ENCODE measurements at regions not wholly inside any gene's neighbourhood (a gene's known extent, or its start where the extent isn't known, plus 50 kb on each side); places are given as distances from the start of the nearest gene placed in this dataset.
A peak's percentile ranks its signal among the peaks of the same experiment; 100 is the strongest.

- no peaks in the 10 kb centered on the region for H3K36me3 Mint-ChIP-seq (ENCODE audit: unreplicated experiment)
- H3K4me1 Mint-ChIP-seq (ENCODE audit: low read depth, unreplicated experiment): peaks cover 6% of the 10 kb centered on the region
- H3K4me3 Mint-ChIP-seq (ENCODE audit: unreplicated experiment): no peak overlapping the region
- H3K27me3 Mint-ChIP-seq (ENCODE audit: unreplicated experiment): no peaks in the 10 kb centered on the region
- no peak for TF ChIP-seq CTCF (IDR thresholded peaks at IDR 0.05; ENCODE audit: partially characterized antibody, unreplicated experiment)
- no peak for DNase-seq
- H3K27ac Mint-ChIP-seq (ENCODE audit: unreplicated experiment): no peak overlapping the region
- peaks cover 6% of the 10 kb centered on the region for H3K9me3 Mint-ChIP-seq (ENCODE audit: unreplicated experiment)
Measured at GRCh38 chr20:47417245-47418068, 61.0 kb upstream of the ZMYND8 start.

GRCh38 chr20:47418069-47418757 is 61.7 kb upstream of the ZMYND8 start:
- Mint-ChIP-seq H3K4me3 (ENCODE audit: unreplicated experiment) (no peak overlapping the region), H3K27me3 (ENCODE audit: unreplicated experiment) (no peaks in the 10 kb centered on the region)
- TF ChIP-seq CTCF (IDR thresholded peaks at IDR 0.05; ENCODE audit: partially characterized antibody, unreplicated experiment): no peak

GRCh38 chr20:47419953-47420514 is 63.5 kb upstream of the ZMYND8 start:
- H3K27ac Mint-ChIP-seq (ENCODE audit: unreplicated experiment): peak overlapping the region; percentile 89
- no peak overlapping the region for H3K4me3 Mint-ChIP-seq (ENCODE audit: unreplicated experiment)
- no peaks in the 10 kb centered on the region for H3K27me3 Mint-ChIP-seq (ENCODE audit: unreplicated experiment)
- TF ChIP-seq CTCF (IDR thresholded peaks at IDR 0.05; ENCODE audit: partially characterized antibody, unreplicated experiment): no peak
- H3K4me1 Mint-ChIP-seq (ENCODE audit: low read depth, unreplicated experiment): peaks cover 6% of the 10 kb centered on the region
- H3K9me3 Mint-ChIP-seq (ENCODE audit: unreplicated experiment): peaks cover 4% of the 10 kb centered on the region
- DNase-seq: peak; percentile 21
- no peaks in the 10 kb centered on the region for H3K36me3 Mint-ChIP-seq (ENCODE audit: unreplicated experiment)

More at GRCh38 chr20:47418069-47418757, 61.7 kb upstream of the ZMYND8 start:
- H3K27ac Mint-ChIP-seq (ENCODE audit: unreplicated experiment): no peak overlapping the region
- H3K36me3 Mint-ChIP-seq (ENCODE audit: unreplicated experiment): no peaks in the 10 kb centered on the region
- H3K9me3 Mint-ChIP-seq (ENCODE audit: unreplicated experiment): peaks cover 6% of the 10 kb centered on the region
- no peak for DNase-seq
- peaks cover 6% of the 10 kb centered on the region for H3K4me1 Mint-ChIP-seq (ENCODE audit: low read depth, unreplicated experiment)

- no peaks in the 10 kb centered on the region for H3K27me3 Mint-ChIP-seq (ENCODE audit: unreplicated experiment)
- TF ChIP-seq CTCF (IDR thresholded peaks at IDR 0.05; ENCODE audit: partially characterized antibody, unreplicated experiment): no peak
- no peak overlapping the region for H3K4me3 Mint-ChIP-seq (ENCODE audit: unreplicated experiment)
- H3K36me3 Mint-ChIP-seq (ENCODE audit: unreplicated experiment): no peaks in the 10 kb centered on the region
- H3K4me1 Mint-ChIP-seq (ENCODE audit: low read depth, unreplicated experiment): peaks cover 4% of the 10 kb centered on the region
- DNase-seq: no peak
- no peak overlapping the region for H3K27ac Mint-ChIP-seq (ENCODE audit: unreplicated experiment)
- H3K9me3 Mint-ChIP-seq (ENCODE audit: unreplicated experiment): peaks cover 1% of the 10 kb centered on the region
Measured at GRCh38 chr20:47421076-47421475, 64.6 kb upstream of the ZMYND8 start.

Measured in glutamatergic neuron (in vitro differentiated cells).